ENCODE measurements at regions not wholly inside any gene's neighbourhood (a gene's known extent, or its start where the extent isn't known, plus 50 kb on each side); places are given as distances from the start of the nearest gene placed in this dataset.

- Histone ChIP-seq H3K4me1 (ENCODE audit: control insufficient read depth in 2 of 3, insufficient read depth in 2 of 3, low read depth in 1 of 3, low read length in 3 of 3) (peaks cover 0 to 2% (median 0%) of the 10 kb centered on the region in 3 donors), H3K27me3 (ENCODE audit: control insufficient read depth, insufficient read depth, low read length) (no peaks in the 10 kb centered on the region), H3K36me3 (ENCODE audit: control insufficient read depth in 2 of 3, insufficient read depth in 3 of 3, low read length in 3 of 3) (no peaks in the 10 kb centered on the region), H3K27ac (ENCODE audit: low read depth in 2 of 2, low read length in 2 of 2) (no peak overlapping the region), H3K4me3 (ENCODE audit: low read length in 3 of 3) (no peak overlapping the region), H3K9ac (ENCODE audit: low read length in 3 of 3) (no peak overlapping the region), H3K9me3 (ENCODE audit: control insufficient read depth in 2 of 3, insufficient read depth in 1 of 3, low read length in 3 of 3) (no peaks in the 10 kb centered on the region)
- no peak for TF ChIP-seq CTCF (IDR thresholded peaks at IDR 0.05; ENCODE audit: borderline replicate concordance, extremely low read depth, insufficient read depth)
- intact Hi-C loops (cut with DNase I): no loop called here
- no peak for FAIRE-seq
- no peak for DNase-seq
Observed at GRCh38 chr11:29022676-29023075, 914.5 kb downstream of the METTL15 start.

- FAIRE-seq: no peak
- peaks cover 0 to 2% (median 0%) of the 10 kb centered on the region in 3 donors for H3K4me1 ChIP-seq (ENCODE audit: control insufficient read depth in 2 of 3, insufficient read depth in 2 of 3, low read depth in 1 of 3, low read length in 3 of 3)
- intact Hi-C loops (cut with DNase I): no loop called here
- no peaks in the 10 kb centered on the region for H3K36me3 ChIP-seq (ENCODE audit: control insufficient read depth in 2 of 3, insufficient read depth in 3 of 3, low read length in 3 of 3)
- H3K27ac ChIP-seq (ENCODE audit: low read depth in 2 of 2, low read length in 2 of 2): no peak overlapping the region
- H3K9me3 ChIP-seq (ENCODE audit: control insufficient read depth in 2 of 3, insufficient read depth in 1 of 3, low read length in 3 of 3): no peaks in the 10 kb centered on the region
- no peak overlapping the region for H3K9ac ChIP-seq (ENCODE audit: low read length in 3 of 3)
- DNase-seq: peak in 2 of 5 donors; percentile 2 to 15
- no peak overlapping the region for H3K4me3 ChIP-seq (ENCODE audit: low read length in 3 of 3)
- TF ChIP-seq CTCF (IDR thresholded peaks at IDR 0.05; ENCODE audit: borderline replicate concordance, extremely low read depth, insufficient read depth): peak; percentile 13
- no peaks in the 10 kb centered on the region for H3K27me3 ChIP-seq (ENCODE audit: control insufficient read depth, insufficient read depth, low read length)
Observed at GRCh38 chr11:29019960-29020683, 911.9 kb downstream of the METTL15 start.

GRCh38 chr11:29018631-29019030, 910.4 kb downstream of the METTL15 start:
- no peak overlapping the region for H3K9ac ChIP-seq (ENCODE audit: low read length in 3 of 3)
- no peaks in the 10 kb centered on the region for H3K27me3 ChIP-seq (ENCODE audit: control insufficient read depth, insufficient read depth, low read length)
- H3K4me1 ChIP-seq (ENCODE audit: control insufficient read depth in 2 of 3, insufficient read depth in 2 of 3, low read depth in 1 of 3, low read length in 3 of 3): peaks cover 0 to 2% (median 0%) of the 10 kb centered on the region in 3 donors
- no peak for TF ChIP-seq CTCF (IDR thresholded peaks at IDR 0.05; ENCODE audit: borderline replicate concordance, extremely low read depth, insufficient read depth)
- H3K9me3 ChIP-seq (ENCODE audit: control insufficient read depth in 2 of 3, insufficient read depth in 1 of 3, low read length in 3 of 3): no peaks in the 10 kb centered on the region
- intact Hi-C loops (cut with DNase I): no loop called here
- DNase-seq: no peak
- FAIRE-seq: no peak
- H3K4me3 ChIP-seq (ENCODE audit: low read length in 3 of 3): no peak overlapping the region
- H3K36me3 ChIP-seq (ENCODE audit: control insufficient read depth in 2 of 3, insufficient read depth in 3 of 3, low read length in 3 of 3): no peaks in the 10 kb centered on the region
- H3K27ac ChIP-seq (ENCODE audit: low read depth in 2 of 2, low read length in 2 of 2): no peak overlapping the region

All from kidney (tissue), 13 donors.